CD4-positive, alpha-beta T cell (primary cell): ENCODE measurements at regions not wholly inside any gene's neighbourhood (a gene's known extent, or its start where the extent isn't known, plus 50 kb on each side); places are given as distances from the start of the nearest gene placed in this dataset.
"Not testable (repeated sequence)": the region's sequence is repeated elsewhere in the genome, so short reads cannot be mapped to it uniquely, and the experiment has no call there.

Experiments used
- ATAC-seq: fragments of 200-7000 bp; cut with Tn5 transposase; one replicate; pipeline ENCODE4 v1.10.0; 2022; ENCODE audit warnings: mild to moderate bottlenecking; ENCODE audit not compliant: poor library complexity
- CTCF ChIA-PET: fragments of 350-600 bp; sonication (Branson Sonifier 250); formaldehyde crosslinking; loops from one replicate; lab custom pipeline; 2021; ENCODE audit warnings: antibody characterized with exemption, inconsistent platforms; lab: Charles Lee
- POLR2A ChIA-PET: fragments of 350-600 bp; sonication (Branson Sonifier 250); formaldehyde crosslinking; loops from one replicate; lab custom pipeline; 2021; ENCODE audit warnings: antibody characterized with exemption, inconsistent platforms; lab: Charles Lee
- DNase-seq, 14 experiments: peaks; one replicate each; pipeline ENCODE4 v3.0.0-alpha.2; 2013 to 2020; ENCODE audit warnings: mixed read lengths in 2 of 14
- H3K27ac ChIP-seq, 2 donors: one replicate each; pipeline versions ENCODE4 v1.5.1 to v1.7.0; 2013; ENCODE audit warnings: low read length in 2 of 2, low read depth in 1 of 2, mild to moderate bottlenecking in 1 of 2
- H3K27me3 ChIP-seq, 2 experiments: 1 replicate in 1 of 2; 2 replicates in 1 of 2; pipeline versions ENCODE4 v1.6.1 to v1.7.0; 2013; ENCODE audit warnings: low read length in 2 of 2, control low read depth in 1 of 2, mild to moderate bottlenecking in 1 of 2, moderate library complexity in 1 of 2; ENCODE audit not compliant: insufficient read depth in 2 of 2, control insufficient read depth in 1 of 2
- H3K36me3 ChIP-seq: one replicate; pipeline ENCODE4 v1.6.1; 2013; ENCODE audit warnings: low read length, control low read depth; ENCODE audit not compliant: insufficient read depth
- H3K4me1 ChIP-seq: one replicate; pipeline ENCODE4 v1.6.1; 2013; ENCODE audit warnings: low read length, control low read depth; ENCODE audit not compliant: insufficient read depth
- H3K4me3 ChIP-seq: one replicate; pipeline ENCODE4 v1.5.1; 2013; ENCODE audit warnings: mild to moderate bottlenecking, low read length, moderate library complexity
- H3K9me3 ChIP-seq, 2 experiments: 1 replicate in 1 of 2; 2 replicates in 1 of 2; pipeline versions ENCODE4 v1.6.1 to v1.7.0; 2013; ENCODE audit warnings: low read length in 2 of 2, mild to moderate bottlenecking in 2 of 2, control low read depth in 1 of 2, moderate library complexity in 1 of 2; ENCODE audit not compliant: control insufficient read depth in 1 of 2, insufficient read depth in 1 of 2
- H3K27ac Mint-ChIP-seq: one replicate; pipeline ENCODE4 v1.8.0; 2020; ENCODE audit warnings: mixed read lengths
- H3K27me3 Mint-ChIP-seq: one replicate; pipeline ENCODE4 v1.8.0; 2021; ENCODE audit warnings: mixed read lengths
- H3K36me3 Mint-ChIP-seq: one replicate; pipeline ENCODE4 v1.8.0; 2021; ENCODE audit warnings: low read depth, mixed read lengths
- H3K4me1 Mint-ChIP-seq: one replicate; pipeline ENCODE4 v1.8.0; 2021; ENCODE audit warnings: low read depth, mixed read lengths
- H3K4me3 Mint-ChIP-seq: one replicate; pipeline ENCODE4 v1.8.0; 2020; ENCODE audit warnings: mild to moderate bottlenecking, mixed read lengths
- H3K9me3 Mint-ChIP-seq: one replicate; pipeline ENCODE4 v1.8.0; 2020; ENCODE audit warnings: mixed read lengths
- intact Hi-C, 2 experiments: fragments of 100-400 bp; cut with DNase I in 1 of 2; cut with micrococcal nuclease in 1 of 2; formaldehyde crosslinking; loops; one replicate each; pipeline versions ENCODE4 v1.15.1 to v1.9.0; 2023 to 2025; cut with DNase I, micrococcal nuclease

DNA sequence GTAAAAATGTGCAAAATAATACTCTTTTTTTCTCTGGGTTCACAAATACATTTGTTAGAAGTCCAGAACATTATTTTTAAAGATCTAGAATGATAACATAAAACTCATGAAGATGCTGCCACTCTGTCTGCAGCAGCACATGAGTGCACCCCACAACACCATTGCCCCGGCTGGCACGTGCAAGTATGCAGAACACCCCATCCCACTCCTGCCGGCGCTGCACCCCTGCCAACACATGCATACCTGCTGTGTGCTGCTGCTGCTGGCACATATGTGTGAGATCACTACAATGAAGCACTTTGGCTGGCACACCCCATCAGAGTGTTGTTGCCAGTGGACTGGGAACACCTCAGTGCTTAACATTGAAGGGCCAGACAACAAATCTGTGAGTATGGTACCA, 129.1 kb downstream of the CCT8L2 start:
- H3K27ac ChIP-seq, intact Hi-C loops, CTCF ChIA-PET, H3K27ac Mint-ChIP-seq, ATAC-seq, H3K4me3 Mint-ChIP-seq, H3K9me3 ChIP-seq, H3K36me3 ChIP-seq, DNase-seq, H3K27me3 Mint-ChIP-seq, H3K9me3 Mint-ChIP-seq, POLR2A ChIA-PET, H3K27me3 ChIP-seq, H3K4me3 ChIP-seq, H3K4me1 Mint-ChIP-seq, H3K4me1 ChIP-seq, H3K36me3 Mint-ChIP-seq: not testable (repeated sequence)

DNA sequence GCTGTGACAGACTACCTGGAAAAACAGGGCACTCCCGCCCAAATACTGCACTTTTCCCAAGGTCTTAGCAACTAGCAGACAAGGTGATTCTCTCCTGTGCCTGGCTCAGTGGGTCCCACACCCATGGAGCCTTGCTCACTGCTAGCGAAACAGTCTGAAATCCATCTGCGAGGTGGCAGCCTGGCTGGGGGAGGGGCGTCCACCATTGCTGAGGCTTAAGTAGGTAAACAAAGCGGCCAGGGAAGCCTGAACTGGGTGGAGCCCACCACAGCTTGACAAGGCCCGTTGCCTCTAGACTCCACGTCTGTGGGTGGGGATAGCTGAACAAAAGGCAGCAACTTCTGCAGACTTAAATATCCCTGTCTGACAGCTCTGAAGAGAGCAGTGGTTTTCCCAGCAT, 145.2 kb downstream of the CCT8L2 start:
- H3K4me3 ChIP-seq, H3K4me3 Mint-ChIP-seq, H3K27me3 Mint-ChIP-seq, H3K9me3 Mint-ChIP-seq, H3K36me3 Mint-ChIP-seq, H3K27me3 ChIP-seq, H3K27ac Mint-ChIP-seq, H3K36me3 ChIP-seq, intact Hi-C loops, POLR2A ChIA-PET, H3K4me1 Mint-ChIP-seq, H3K4me1 ChIP-seq, CTCF ChIA-PET, DNase-seq, H3K9me3 ChIP-seq, H3K27ac ChIP-seq, ATAC-seq: not testable (repeated sequence)

DNA sequence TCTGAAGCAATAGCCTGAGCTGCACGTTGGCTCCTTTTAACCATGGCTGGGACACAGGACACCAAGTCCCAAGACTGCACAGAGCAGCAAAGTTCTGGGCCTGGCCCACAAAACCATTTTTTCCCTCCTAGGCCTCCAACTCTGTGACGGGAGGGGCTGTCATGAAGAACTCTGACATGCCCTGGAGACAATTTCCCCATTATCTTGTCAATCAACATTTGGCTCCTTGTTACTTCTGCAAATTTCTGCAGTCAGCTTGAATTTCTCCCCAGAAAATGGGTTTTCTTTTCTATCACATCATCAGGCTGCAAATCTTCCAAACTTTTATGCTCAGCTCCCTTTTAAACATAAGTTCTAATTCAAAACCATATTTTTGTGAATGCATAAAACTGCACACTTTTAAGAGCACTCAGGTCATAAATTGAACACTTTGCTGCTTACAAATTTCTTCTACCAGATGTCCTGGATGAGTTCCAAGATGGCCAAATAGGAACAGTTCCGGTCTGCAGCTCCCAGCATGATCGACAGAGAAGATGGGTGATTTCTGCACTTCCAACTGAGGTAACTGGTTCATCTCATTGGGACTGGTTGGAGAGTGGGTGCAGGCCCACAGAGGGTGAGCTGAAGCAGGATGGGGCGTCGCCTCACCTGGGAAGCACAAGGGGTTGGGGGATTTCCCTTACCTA, 145.7 kb downstream of the CCT8L2 start:
- H3K4me3 Mint-ChIP-seq, DNase-seq, H3K27me3 Mint-ChIP-seq, H3K9me3 ChIP-seq, H3K36me3 Mint-ChIP-seq, H3K27ac ChIP-seq, POLR2A ChIA-PET, ATAC-seq, H3K9me3 Mint-ChIP-seq, CTCF ChIA-PET, H3K36me3 ChIP-seq, H3K27me3 ChIP-seq, H3K4me1 ChIP-seq, H3K4me3 ChIP-seq, H3K27ac Mint-ChIP-seq, H3K4me1 Mint-ChIP-seq, intact Hi-C loops: not testable (repeated sequence)

DNA sequence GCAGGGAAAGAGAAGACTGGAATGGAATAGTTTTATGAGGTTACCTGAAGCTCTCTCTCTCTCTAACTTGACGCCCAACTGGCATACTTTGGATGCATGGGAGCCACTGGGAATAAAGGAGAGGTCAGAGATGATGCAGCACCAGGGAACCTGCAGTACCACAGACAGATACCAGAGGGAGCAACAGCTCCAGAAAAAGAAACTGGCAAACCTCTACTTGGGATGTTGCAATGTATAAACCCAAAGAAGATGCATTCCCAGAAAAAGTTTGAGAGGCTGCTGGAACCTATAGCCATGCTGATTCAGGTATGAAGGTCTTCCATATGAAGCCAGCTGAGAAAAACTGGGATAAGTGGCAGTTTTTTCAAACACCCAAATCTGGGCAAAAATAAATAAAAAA, 151.6 kb downstream of the CCT8L2 start:
- H3K27me3 Mint-ChIP-seq, H3K36me3 ChIP-seq, CTCF ChIA-PET, H3K36me3 Mint-ChIP-seq, intact Hi-C loops, H3K27ac ChIP-seq, ATAC-seq, H3K9me3 Mint-ChIP-seq, H3K9me3 ChIP-seq, H3K4me1 Mint-ChIP-seq, H3K27ac Mint-ChIP-seq, POLR2A ChIA-PET, H3K4me1 ChIP-seq, H3K4me3 ChIP-seq, DNase-seq, H3K27me3 ChIP-seq, H3K4me3 Mint-ChIP-seq: not testable (repeated sequence)

DNA sequence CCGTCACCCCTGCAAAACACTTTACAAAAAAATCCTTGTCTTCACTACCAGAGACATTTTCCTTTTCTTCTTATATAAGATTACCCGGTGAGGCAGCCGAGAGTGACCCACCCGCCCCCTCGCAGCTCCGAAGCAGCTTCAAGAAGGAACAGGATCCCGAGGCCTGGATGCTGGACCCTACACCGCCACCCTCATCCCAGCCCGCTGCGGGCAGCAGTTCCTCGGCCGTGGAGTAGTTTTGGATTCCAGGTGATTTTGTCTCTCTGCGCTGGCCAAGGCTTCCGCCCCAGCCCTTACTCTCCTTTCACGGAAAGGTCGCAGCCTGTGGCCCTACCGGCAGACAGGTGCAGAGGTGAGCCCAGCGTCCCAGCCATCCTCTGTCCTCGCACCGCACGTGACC, 169.1 kb downstream of the CCT8L2 start:
- H3K27ac ChIP-seq, H3K4me1 ChIP-seq, H3K4me1 Mint-ChIP-seq, POLR2A ChIA-PET, H3K36me3 ChIP-seq, H3K9me3 ChIP-seq, H3K4me3 Mint-ChIP-seq, H3K27me3 Mint-ChIP-seq, CTCF ChIA-PET, DNase-seq, H3K36me3 Mint-ChIP-seq, H3K9me3 Mint-ChIP-seq, H3K4me3 ChIP-seq, intact Hi-C loops, H3K27me3 ChIP-seq, ATAC-seq, H3K27ac Mint-ChIP-seq: not testable (repeated sequence)

DNA sequence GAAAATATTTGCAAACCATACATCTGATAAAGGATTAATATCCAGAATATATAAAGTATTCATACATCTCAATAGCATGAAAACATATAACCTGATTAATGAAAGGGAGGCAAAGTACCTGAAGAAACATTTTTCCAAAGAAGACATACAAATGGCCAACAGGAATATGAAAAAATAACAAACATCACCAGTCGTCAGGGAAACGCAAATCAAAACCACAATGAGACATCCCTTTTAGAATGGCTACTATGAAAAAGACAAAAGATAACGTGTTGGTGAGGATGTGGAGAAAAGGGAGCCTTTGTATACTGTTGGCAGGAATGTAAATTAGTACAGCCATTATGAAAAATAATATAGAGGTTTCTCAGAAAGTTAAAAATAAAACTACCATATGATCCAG, 175.1 kb downstream of the CCT8L2 start:
- POLR2A ChIA-PET, H3K27me3 Mint-ChIP-seq, H3K9me3 Mint-ChIP-seq, H3K4me1 ChIP-seq, H3K4me3 Mint-ChIP-seq, intact Hi-C loops, H3K4me1 Mint-ChIP-seq, H3K36me3 ChIP-seq, CTCF ChIA-PET, H3K9me3 ChIP-seq, H3K27me3 ChIP-seq, H3K4me3 ChIP-seq, ATAC-seq, H3K27ac ChIP-seq, DNase-seq, H3K27ac Mint-ChIP-seq, H3K36me3 Mint-ChIP-seq: not testable (repeated sequence)

DNA sequence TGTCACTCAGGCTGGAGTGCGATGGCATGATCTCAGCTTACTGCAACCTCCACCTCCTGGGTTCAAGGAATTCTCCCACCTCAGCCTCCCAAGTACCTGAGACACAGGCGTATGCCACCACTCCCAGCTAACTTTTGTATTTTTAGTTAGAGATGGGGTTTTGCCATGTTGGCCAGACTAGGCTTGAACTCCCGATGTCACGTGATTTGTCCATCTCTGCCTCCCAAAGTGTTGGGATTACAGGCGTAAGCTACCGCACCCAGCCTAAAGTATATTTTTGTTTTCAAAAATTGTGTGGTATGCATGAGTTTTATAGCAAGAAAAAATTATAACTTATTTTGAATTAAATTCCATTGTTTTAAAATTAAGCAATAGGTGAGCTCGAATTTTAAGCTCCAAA, 188.0 kb downstream of the CCT8L2 start:
- H3K4me3 ChIP-seq, intact Hi-C loops, H3K27ac Mint-ChIP-seq, H3K4me1 Mint-ChIP-seq, CTCF ChIA-PET, H3K36me3 ChIP-seq, POLR2A ChIA-PET, H3K27me3 ChIP-seq, H3K36me3 Mint-ChIP-seq, H3K9me3 Mint-ChIP-seq, H3K27ac ChIP-seq, H3K4me1 ChIP-seq, DNase-seq, H3K4me3 Mint-ChIP-seq, H3K27me3 Mint-ChIP-seq, ATAC-seq: not testable (repeated sequence)
- peaks cover 0 to 10% of the 10 kb centered on the region in 2 experiments for H3K9me3 ChIP-seq
